ENCODE measurements at regions not wholly inside any gene's neighbourhood (a gene's known extent, or its start where the extent isn't known, plus 50 kb on each side); places are given as distances from the start of the nearest gene placed in this dataset.

DNA sequence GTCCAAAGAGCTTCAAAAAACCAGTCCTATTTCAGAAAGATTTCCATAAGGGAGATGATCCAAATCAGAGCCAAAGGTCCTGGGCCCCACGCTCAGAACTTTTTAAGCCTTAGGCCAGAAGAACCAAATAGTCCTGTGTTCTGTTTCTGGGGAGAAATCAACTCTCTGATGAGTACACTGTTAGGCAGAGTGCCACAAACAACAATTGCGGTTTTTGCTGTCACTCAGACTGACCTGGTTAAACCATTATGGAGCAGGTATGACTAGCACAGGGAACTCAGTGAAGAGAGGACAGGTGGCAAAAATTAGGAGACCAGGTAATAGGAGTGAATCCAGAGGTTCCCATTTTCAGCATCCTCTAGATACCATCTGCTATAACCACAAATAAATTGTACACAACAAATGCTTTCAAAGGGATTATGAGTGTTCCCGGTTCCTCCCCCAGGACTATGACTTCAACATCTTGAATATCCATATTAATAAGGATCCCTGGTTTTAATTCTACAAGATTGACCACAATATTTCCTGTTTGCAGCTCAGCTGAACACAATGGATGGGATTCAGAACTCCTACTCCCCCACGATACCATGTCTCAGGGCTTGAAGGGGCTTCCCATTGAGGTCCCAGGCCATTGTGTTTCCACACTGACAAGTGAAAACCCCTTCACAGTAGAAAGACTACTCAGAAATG lies 52.1 kb upstream of the FREM1 start:
- no peak for DNase-seq (ENCODE audit: low read depth, low spot score)

DNA sequence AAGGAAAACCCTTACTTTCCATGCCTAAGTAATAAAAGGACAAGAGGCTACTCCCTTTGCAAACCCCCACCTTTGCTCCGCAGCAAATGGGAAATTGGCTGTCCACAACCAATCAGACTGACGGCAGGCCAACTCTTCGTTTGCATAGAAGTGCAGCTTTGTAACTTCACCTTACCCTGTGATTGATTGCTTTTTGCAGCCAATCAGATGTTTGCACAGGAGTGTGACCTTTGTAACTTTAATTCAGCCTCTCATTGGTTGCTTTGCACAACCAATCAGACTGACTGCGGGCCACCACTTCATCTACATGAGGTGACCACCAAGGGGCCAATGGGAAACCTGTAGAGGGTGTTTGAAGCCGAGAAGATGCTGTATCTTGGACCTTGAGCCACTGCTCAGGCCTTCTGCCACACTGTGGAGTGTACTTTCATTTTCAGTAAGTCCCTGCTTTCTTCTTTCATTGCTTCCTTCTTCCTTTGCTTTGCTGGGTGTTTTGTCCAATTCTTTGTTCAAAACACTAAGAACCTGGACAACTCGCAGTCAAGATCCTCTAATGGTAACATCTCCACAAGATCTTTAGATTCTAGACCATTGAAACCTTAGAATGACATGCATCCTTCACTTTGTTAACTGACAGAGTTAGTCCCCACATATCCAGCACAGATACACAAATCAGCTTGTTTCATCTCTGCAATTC lies 51.3 kb upstream of the FREM1 start:
- DNase-seq (ENCODE audit: low read depth, low spot score): no peak

DNA sequence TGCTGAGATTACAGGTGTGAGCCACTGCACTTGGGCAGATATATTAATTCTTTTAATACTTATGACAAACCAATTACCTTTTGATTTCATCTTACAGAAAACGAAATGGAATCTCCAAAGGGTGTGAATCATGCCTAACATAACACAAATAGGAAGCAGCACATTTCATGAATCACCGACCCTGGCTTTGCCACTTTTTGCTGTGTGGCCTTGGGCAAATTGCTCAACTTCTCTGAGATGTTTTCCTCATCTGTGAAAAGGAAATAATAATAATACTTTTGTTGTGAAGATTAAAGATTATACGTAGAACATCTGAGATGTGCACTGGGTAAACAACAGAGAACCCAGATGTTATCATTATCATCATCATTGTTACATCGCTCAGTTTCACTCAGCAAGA lies 50.7 kb upstream of the FREM1 start:
- DNase-seq (ENCODE audit: low read depth, low spot score): no peak
